WTC11 (cell line): ENCODE measurements at regions not wholly inside any gene's neighbourhood (a gene's known extent, or its start where the extent isn't known, plus 50 kb on each side); places are given as distances from the start of the nearest gene placed in this dataset.

Experiments
- CBFB ChIP-seq: sonication (generic); formaldehyde crosslinking; IDR thresholded peaks from 2 replicates; pipeline ENCODE4 v1.8.1; 2022; ENCODE audit warnings: mild to moderate bottlenecking, low read depth, missing genetic modification reagents
- GABPB1 ChIP-seq: sonication (generic); formaldehyde crosslinking; IDR thresholded peaks from 2 replicates; pipeline ENCODE4 v1.8.1; 2023; ENCODE audit warnings: mild to moderate bottlenecking, missing genetic modification reagents
- IRF2 ChIP-seq: sonication (generic); formaldehyde crosslinking; IDR thresholded peaks from 2 replicates; pipeline ENCODE4 v1.8.0; 2022; ENCODE audit warnings: low read depth, missing genetic modification reagents, borderline replicate concordance
- JUN ChIP-seq: sonication (generic); formaldehyde crosslinking; IDR thresholded peaks from 2 replicates; pipeline ENCODE4 v1.8.0; 2023; ENCODE audit warnings: mild to moderate bottlenecking, missing genetic modification reagents
- NFE2L1 ChIP-seq: sonication (generic); formaldehyde crosslinking; IDR thresholded peaks from 2 replicates; pipeline ENCODE4 v1.8.1; 2023; ENCODE audit warnings: missing genetic modification reagents
- NR2C2 ChIP-seq: sonication (generic); formaldehyde crosslinking; IDR thresholded peaks from 2 replicates; pipeline ENCODE4 v1.8.0; 2022; ENCODE audit warnings: mild to moderate bottlenecking, missing genetic modification reagents
- RELA ChIP-seq: sonication (generic); formaldehyde crosslinking; IDR thresholded peaks from 2 replicates; pipeline ENCODE4 v1.8.1; 2022; ENCODE audit warnings: missing genetic modification reagents, mild to moderate bottlenecking, borderline replicate concordance
- TCF7 ChIP-seq: sonication (generic); formaldehyde crosslinking; IDR thresholded peaks from 2 replicates; pipeline ENCODE4 v1.8.0; 2022; ENCODE audit warnings: mild to moderate bottlenecking, low read depth, missing genetic modification reagents, moderate library complexity
- TF ChIP-seq, protein P1 (sequence below): sonication (generic); formaldehyde crosslinking; IDR thresholded peaks from 2 replicates; pipeline ENCODE4 v1.8.0; 2022; ENCODE audit warnings: mild to moderate bottlenecking, missing genetic modification reagents
- TF ChIP-seq, protein P2 (sequence below): fragments of 200-600 bp; IDR thresholded peaks from 2 replicates; pipeline ENCODE4 v1.8.0; 2022; ENCODE audit warnings: antibody characterized with exemption
- TF ChIP-seq, protein P3 (sequence below): sonication (generic); formaldehyde crosslinking; IDR thresholded peaks from 2 replicates; pipeline ENCODE4 v1.8.0; 2023; ENCODE audit warnings: missing genetic modification reagents, mild to moderate bottlenecking, borderline replicate concordance
- TF ChIP-seq, protein P4 (sequence below): sonication (generic); formaldehyde crosslinking; conservative IDR thresholded peaks from 2 replicates; pipeline ENCODE4 v1.8.1; 2022; ENCODE audit warnings: mild to moderate bottlenecking, missing genetic modification reagents

DNA sequence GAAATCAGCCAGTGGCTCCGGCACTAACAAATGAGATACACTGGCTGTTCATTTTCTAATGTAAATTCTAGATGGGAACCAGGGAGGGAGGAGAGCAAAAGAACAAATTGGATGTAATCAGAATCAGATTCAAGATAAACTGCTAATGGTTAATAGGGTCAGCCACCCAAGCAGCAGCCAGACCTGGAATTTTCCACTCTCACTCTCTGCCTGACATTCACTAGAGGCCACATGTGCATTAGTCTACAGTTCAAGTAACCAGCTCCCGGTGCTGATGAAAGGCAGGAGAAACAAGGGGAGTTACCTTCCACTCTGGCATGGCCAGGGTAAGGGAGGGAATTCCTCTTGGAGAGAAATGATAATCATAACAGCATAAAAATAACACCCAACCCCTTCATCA, 597.7 kb downstream of the TOX3 start:
- TF ChIP-seq, protein P1, sequence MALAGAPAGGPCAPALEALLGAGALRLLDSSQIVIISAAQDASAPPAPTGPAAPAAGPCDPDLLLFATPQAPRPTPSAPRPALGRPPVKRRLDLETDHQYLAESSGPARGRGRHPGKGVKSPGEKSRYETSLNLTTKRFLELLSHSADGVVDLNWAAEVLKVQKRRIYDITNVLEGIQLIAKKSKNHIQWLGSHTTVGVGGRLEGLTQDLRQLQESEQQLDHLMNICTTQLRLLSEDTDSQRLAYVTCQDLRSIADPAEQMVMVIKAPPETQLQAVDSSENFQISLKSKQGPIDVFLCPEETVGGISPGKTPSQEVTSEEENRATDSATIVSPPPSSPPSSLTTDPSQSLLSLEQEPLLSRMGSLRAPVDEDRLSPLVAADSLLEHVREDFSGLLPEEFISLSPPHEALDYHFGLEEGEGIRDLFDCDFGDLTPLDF (CRISPR knock-in tag): no peak
- TF ChIP-seq TCF7 (no peak), GABPB1 (CRISPR knock-in tag) (no peak), IRF2 (CRISPR knock-in tag) (no peak), RELA (no peak), NR2C2 (no peak), NFE2L1 (CRISPR knock-in tag) (no peak), CBFB (no peak), JUN (no peak)
- TF ChIP-seq, protein P2, sequence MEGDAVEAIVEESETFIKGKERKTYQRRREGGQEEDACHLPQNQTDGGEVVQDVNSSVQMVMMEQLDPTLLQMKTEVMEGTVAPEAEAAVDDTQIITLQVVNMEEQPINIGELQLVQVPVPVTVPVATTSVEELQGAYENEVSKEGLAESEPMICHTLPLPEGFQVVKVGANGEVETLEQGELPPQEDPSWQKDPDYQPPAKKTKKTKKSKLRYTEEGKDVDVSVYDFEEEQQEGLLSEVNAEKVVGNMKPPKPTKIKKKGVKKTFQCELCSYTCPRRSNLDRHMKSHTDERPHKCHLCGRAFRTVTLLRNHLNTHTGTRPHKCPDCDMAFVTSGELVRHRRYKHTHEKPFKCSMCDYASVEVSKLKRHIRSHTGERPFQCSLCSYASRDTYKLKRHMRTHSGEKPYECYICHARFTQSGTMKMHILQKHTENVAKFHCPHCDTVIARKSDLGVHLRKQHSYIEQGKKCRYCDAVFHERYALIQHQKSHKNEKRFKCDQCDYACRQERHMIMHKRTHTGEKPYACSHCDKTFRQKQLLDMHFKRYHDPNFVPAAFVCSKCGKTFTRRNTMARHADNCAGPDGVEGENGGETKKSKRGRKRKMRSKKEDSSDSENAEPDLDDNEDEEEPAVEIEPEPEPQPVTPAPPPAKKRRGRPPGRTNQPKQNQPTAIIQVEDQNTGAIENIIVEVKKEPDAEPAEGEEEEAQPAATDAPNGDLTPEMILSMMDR: no peak
- TF ChIP-seq, protein P3, sequence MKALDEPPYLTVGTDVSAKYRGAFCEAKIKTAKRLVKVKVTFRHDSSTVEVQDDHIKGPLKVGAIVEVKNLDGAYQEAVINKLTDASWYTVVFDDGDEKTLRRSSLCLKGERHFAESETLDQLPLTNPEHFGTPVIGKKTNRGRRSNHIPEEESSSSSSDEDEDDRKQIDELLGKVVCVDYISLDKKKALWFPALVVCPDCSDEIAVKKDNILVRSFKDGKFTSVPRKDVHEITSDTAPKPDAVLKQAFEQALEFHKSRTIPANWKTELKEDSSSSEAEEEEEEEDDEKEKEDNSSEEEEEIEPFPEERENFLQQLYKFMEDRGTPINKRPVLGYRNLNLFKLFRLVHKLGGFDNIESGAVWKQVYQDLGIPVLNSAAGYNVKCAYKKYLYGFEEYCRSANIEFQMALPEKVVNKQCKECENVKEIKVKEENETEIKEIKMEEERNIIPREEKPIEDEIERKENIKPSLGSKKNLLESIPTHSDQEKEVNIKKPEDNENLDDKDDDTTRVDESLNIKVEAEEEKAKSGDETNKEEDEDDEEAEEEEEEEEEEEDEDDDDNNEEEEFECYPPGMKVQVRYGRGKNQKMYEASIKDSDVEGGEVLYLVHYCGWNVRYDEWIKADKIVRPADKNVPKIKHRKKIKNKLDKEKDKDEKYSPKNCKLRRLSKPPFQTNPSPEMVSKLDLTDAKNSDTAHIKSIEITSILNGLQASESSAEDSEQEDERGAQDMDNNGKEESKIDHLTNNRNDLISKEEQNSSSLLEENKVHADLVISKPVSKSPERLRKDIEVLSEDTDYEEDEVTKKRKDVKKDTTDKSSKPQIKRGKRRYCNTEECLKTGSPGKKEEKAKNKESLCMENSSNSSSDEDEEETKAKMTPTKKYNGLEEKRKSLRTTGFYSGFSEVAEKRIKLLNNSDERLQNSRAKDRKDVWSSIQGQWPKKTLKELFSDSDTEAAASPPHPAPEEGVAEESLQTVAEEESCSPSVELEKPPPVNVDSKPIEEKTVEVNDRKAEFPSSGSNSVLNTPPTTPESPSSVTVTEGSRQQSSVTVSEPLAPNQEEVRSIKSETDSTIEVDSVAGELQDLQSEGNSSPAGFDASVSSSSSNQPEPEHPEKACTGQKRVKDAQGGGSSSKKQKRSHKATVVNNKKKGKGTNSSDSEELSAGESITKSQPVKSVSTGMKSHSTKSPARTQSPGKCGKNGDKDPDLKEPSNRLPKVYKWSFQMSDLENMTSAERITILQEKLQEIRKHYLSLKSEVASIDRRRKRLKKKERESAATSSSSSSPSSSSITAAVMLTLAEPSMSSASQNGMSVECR (CRISPR knock-in tag): no peak
- TF ChIP-seq, protein P4, sequence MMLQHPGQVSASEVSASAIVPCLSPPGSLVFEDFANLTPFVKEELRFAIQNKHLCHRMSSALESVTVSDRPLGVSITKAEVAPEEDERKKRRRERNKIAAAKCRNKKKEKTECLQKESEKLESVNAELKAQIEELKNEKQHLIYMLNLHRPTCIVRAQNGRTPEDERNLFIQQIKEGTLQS (CRISPR knock-in tag): no peak
